SK-N-SH (cell line): ENCODE measurements at regions not wholly inside any gene's neighbourhood (a gene's known extent, or its start where the extent isn't known, plus 50 kb on each side); places are given as distances from the start of the nearest gene placed in this dataset.

Experiments used
- EZH2phosphoT487 ChIP-seq: fragments of 200-600 bp; sonication (generic); IDR thresholded peaks from 2 replicates; pipeline ENCODE4 v1.6.1; 2017; ENCODE audit warnings: low read depth, mixed run types, mild to moderate bottlenecking, antibody characterized with exemption, moderate library complexity, borderline replicate concordance
- FOXM1 ChIP-seq: IDR thresholded peaks from 2 replicates; pipeline ENCODE4 v1.4.0; 2012; ENCODE audit warnings: low read depth, mild to moderate bottlenecking
- RAD21 ChIP-seq: IDR thresholded peaks from 2 replicates; pipeline ENCODE4 v1.6.1; 2012; ENCODE audit warnings: mild to moderate bottlenecking, low read length
- TF ChIP-seq, protein P1 (sequence below): fragments of 150-350 bp; IDR thresholded peaks from 2 replicates; pipeline ENCODE4 v1.6.1; 2017; ENCODE audit warnings: antibody characterized with exemption, low read length, low read depth, borderline replicate concordance
- TF ChIP-seq, protein P2 (sequence below): IDR thresholded peaks from 2 replicates; pipeline ENCODE4; 2012

- TF ChIP-seq, protein P1, sequence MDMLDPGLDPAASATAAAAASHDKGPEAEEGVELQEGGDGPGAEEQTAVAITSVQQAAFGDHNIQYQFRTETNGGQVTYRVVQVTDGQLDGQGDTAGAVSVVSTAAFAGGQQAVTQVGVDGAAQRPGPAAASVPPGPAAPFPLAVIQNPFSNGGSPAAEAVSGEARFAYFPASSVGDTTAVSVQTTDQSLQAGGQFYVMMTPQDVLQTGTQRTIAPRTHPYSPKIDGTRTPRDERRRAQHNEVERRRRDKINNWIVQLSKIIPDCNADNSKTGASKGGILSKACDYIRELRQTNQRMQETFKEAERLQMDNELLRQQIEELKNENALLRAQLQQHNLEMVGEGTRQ = no peak
- TF ChIP-seq RAD21 = no peak
- TF ChIP-seq, protein P2, sequence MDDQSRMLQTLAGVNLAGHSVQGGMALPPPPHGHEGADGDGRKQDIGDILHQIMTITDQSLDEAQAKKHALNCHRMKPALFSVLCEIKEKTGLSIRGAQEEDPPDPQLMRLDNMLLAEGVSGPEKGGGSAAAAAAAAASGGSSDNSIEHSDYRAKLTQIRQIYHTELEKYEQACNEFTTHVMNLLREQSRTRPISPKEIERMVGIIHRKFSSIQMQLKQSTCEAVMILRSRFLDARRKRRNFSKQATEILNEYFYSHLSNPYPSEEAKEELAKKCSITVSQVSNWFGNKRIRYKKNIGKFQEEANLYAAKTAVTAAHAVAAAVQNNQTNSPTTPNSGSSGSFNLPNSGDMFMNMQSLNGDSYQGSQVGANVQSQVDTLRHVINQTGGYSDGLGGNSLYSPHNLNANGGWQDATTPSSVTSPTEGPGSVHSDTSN = no peak
- TF ChIP-seq FOXM1 = no peak
- no peak for TF ChIP-seq EZH2phosphoT487
Measured at GRCh38 chr3:86173401-86173800, 817.5 kb downstream of the VGLL3 start.
